DMS 273 treated with DMSO at 0.1 percent for 48 hours (cell line): ENCODE measurements at regions not wholly inside any gene's neighbourhood (a gene's known extent, or its start where the extent isn't known, plus 50 kb on each side); places are given as distances from the start of the nearest gene placed in this dataset.

Source experiments
- DNase-seq: peaks from one replicate; lab custom pipeline; 2025; lab: John Stamatoyannopoulos, UW

DNA sequence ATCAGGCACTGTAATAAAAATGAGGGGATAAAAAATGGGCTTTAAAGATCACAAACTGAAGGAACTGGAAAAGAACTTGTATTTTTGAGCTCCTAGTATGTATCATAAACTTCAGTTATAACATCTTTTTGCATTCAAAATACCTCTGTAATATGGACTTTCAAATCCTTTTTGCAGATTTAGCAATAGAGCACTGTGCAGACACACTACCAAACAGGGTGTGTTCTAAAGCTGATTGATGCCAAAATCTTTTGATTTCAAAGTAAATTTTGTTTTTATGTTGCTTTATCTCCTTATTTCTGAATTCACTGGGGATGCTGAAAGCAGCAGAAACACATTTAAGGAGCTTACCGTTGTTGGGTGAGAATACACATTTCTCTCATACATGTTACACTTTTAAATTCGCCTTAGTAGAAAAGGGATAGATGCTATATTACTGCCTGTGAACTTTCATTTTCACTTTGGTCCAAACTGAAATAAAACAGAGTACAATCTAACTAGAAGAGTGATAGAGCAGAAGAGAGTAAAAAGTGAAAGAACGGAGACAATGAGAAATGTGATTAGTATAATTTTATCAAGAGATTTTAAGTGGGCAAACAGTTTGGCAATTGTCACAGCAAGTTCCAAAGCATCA lies 1126.6 kb downstream of the BRINP3 start:
- no peak for DNase-seq

DNA sequence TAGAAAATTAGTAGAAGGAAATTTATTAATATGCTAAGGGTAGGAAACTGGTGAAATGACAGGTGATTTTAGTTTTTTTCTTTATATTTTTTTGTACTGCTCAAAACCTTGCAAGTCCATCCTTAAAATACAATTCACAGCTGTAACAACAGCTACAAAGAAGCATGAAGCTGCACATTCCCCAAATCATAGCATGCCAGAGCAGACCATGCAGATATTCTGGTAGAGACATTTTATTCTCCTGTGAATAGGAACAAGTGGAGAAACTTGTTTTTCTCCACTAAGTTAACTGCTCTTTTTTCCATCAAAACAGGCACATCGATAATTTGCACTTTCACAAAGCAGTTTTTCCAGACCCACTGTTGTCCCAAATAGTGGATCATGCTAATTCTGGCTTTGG lies 1125.7 kb downstream of the BRINP3 start:
- DNase-seq = no peak

DNA sequence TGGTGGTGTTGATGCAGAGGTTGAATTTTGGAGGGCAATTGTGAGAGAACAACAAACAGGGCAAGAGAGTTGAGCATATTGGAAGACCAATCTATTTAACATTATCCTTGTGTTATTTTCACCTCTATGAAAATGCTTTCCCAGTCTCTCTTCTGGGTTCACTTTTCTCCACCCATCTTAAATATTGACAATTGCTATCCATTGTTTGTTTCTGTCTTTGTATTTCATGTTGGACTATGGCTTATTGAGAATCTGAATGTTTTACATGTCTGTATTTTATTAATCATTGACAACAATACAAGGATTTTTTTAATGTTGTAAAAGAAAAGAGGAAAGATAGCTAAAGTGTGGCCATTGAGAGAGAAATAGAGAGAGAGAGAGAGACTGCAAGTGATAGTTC lies 1121.5 kb downstream of the BRINP3 start:
- DNase-seq = no peak

DNA sequence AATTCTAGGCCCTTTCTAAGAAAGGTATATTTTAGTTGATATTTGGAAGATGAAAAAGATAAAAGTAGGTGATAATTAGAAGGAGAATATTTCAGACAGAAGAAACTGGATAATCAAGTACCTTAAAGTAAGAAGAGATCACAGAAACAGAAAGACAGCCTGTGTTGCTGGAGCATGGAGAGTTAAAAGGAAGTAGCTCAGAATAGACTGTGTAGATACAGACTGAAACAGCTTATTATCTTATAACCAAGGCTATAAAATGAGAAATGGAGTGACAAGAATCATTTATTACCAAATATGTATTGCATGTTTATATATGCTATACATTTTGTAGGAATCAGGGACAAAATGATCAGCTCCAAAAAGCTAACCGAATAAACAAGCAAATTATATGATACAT lies 1120.3 kb downstream of the BRINP3 start:
- no peak for DNase-seq

DNA sequence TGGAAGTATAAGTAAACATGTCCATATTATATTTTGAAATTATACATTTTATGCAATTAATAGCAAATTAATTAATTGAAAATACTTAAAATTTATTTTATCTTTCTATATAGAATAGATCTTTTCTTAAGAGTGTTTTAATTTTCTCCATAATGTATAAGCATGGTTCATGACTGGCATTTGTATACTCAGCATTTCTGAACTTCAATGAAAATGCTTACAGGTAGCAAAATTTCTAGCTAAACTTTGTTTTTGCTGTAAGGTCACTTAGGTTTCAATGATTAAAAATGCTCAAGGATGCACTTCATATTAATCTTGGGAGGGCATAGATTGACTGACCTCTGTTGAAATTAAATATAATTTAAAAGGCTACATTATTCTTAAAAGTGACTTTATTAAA lies 1108.1 kb downstream of the BRINP3 start:
- no peak for DNase-seq

DNA sequence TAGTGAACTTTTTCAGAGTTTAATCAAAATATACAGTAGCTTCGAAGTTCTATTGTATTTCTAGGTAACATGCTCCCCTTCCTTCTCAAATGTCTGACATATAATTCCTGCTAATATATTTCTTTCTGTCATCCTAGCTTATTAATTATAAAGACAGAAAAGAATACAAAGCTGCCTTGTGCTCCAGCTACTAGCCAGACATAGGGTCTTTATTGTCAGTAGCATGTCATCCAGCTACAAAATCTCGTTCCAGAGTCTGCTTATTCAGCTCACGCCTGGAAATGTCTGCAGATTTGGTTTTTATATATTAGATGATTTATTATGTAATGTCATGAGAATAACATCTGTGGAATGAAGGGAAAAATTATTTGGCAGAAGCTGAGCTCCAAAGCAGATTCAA lies 1102.8 kb downstream of the BRINP3 start:
- DNase-seq = no peak

DNA sequence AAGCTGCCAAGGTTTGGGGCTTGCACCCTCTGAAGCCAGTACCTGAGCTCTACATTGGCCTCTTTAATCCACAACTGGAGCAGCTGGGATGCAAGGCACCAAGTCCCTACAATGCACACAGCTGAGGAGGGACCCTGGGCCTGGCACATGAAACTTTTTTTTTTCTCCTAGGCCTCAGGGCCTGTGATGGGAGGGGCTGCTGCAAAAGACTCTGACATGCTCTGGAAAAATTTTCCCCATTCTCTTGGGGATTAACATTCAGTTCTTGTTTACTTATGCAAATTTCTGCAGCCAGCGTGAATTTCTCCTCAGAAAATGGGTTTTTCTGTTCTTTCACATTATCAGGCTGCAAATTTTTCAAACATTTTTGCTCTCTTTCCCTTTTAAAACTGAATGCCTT lies 1072.2 kb downstream of the BRINP3 start:
- DNase-seq = peak; percentile 1

DNA sequence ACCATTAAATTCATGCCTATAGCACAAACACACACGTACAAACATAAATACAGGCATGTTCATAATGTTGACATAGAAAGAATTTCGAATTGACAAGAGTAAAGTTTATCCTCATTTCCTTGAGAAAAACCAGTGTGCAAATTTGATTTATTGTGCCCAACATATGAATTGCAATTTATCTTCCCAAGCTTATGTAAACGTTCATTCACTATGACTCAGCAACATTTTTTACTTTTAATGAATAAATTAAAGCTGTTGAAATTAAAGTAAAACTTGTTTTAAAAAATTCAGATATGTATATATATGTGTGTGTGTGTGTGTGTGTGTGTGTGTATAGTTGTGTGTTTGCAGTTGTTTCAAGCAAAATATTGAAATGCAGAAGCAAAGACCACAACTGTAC lies 1067.9 kb downstream of the BRINP3 start:
- DNase-seq = no peak

DNA sequence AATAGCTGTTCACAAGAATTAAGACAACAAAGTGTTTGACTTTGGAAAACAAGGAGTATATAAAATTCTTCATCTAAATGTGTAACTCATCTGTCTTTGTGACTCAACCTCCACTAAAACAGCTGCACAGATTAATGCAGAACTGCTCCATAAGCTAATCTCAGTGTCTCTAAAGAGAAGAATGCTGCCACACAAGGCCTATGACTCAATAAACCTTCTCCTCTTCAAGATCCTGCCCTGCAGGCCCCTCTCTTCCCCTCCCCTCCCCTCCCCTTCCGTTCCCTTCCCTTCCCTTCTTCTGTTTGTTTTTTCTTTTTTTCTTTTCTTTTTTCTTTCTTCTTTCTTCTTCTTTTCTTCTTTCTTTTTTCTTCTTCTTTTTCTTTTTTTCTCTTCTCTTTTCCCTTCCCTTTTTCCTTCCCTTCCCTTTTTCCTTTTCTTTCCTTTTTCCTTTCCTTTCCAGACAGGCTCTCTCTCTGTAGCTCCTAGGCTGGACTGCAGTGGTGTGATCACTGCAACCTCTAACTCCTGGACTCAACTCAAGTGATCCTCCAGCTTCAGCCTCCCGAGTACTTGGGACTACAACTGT lies 1052.8 kb downstream of the BRINP3 start:
- no peak for DNase-seq

DNA sequence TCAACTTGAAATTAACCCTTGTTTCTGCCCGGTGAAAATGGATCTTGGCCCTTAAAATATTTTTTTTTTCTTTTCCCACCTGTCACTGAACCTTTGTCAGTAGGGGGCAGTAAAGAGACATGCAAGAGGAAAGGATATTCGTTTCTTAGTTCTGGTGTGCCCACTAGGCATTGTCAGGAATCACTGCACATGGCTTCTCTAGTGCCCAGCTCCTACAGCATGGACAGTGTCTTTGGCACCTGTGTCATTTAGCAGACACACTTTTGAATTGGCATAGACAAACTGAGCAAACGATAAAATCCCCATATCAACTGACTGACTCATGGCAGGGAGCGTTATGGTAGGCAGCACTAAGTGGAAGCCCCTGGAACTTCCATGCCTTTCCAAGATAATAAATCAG lies 1048.1 kb downstream of the BRINP3 start:
- no peak for DNase-seq

DNA sequence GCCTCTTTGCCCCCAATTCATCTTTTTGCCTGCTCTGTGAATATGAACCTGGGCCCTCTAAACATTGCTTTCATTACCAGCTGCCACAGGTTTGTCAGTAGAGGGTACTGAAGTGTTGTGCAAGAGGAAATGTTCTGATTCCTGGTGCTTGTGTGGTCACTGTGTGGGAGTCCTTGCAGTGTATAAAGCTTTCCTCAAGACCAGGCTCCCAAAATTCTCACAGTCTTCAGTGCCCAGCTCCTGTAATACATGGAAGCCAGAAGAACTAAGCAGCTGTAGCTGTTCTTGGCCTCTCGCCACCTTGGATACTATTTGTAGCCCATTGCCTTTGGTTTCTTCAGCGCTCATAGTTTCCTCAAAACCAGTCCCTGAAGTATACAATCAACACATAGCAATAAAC lies 1046.2 kb downstream of the BRINP3 start:
- no peak for DNase-seq

DNA sequence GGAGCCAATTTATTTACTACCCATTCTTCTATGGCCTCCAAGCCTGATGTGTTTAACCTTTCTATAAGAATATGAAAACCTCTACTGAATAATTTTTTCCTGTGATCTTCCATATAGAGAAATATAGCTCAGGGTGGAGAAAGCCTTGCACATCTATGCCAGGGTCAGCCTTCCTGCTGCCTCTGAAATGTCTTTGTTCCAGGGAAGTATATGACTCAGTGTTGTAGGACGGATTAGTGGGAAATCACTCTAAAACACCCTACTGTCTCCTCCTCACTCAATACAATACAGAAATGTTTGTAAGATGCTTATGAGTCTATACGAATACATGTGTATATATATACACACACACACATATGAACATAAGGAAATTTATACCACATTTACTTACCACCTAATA lies 1044.9 kb downstream of the BRINP3 start:
- DNase-seq = no peak

DNA sequence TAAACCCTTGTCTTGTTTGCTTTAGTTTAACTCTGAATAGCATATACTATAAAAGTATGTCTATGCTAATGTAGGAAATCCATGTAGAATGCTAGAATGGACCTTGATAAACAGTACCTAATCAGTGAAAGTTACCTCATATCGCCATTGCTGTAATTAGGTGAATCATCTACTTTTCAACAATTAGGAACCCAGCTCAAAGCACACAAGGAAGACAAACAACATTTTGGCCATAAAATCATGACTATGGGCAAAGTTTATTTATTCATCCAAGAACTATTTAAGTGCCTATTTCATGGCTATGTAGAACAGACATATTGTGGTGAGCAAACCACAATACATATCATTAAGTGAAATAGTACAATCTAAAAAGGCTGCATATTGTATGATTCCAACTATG lies 1043.2 kb downstream of the BRINP3 start:
- DNase-seq = no peak

DNA sequence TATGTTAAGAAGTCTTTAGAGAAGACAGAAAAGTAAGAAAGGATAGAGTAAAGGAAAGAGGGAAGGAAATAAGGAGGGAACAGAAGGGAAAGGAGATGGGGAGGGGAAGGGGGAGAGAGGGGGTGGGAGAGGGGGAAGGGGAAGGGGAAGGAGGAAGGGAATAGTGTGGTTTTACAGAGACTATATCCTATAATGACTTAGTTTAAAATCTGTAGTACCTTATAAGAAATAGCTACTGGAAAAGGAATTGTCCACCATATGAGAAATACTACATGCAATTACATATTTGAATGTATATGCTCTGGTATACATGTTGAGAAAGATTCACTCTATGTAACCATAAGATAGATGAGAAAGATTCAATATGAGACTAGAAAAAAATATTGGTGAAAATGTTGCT lies 1042.3 kb downstream of the BRINP3 start:
- DNase-seq = no peak

DNA sequence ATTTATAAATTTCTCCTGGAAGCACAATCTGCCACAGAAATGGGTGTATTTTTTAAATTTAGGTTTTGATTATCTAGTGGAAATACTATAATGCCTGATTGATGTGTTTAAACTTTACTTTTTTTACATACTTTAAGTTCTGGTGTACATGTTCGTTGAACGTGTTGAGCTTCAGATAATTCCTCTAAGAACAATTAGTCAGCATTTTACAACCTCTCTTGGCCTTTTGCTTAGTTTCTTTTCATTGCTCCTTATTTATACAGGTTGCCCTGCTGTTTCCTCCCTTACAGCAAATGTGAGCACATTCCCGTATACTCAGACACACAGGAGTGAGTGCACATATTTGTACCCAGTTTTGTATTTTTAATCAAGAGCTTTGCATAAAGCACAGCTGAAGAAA lies 1038.9 kb downstream of the BRINP3 start:
- no peak for DNase-seq

DNA sequence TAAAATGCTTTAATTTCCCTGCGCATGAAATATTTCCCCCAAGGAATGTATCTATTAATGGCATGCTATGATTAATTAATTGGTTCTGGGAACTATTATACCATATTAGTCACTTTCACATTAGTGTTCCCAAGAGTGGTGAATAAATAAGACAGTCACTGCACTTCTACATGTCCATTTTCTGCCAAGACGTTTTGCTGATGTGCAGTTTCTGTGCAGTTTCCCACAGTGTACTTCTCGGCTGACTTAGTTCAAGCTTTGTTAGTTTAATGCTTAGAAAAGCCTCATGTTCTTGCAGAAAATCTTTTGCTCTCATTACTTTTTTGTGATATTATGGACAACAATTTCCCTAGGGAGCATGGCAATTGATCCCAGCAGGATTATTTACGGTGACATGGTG lies 1014.5 kb downstream of the BRINP3 start:
- no peak for DNase-seq

DNA sequence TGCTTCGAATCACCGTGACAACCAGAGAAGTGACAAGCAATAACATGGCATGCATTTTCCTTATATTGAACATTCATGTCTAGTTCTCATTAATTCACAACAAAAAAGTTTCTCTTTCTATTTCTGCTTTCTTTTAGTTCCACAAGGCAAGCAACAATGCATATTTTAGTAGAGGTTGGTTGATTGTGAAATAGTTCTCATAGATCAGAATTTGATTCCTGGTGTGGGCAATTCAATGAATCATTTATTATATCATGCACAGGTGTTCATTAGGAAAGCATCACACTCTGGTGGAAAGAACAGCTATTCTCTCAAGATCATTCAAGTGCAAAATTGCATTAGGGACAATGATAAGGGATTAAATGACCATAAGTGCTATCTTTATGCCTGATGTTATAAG lies 980.9 kb downstream of the BRINP3 start:
- no peak for DNase-seq

DNA sequence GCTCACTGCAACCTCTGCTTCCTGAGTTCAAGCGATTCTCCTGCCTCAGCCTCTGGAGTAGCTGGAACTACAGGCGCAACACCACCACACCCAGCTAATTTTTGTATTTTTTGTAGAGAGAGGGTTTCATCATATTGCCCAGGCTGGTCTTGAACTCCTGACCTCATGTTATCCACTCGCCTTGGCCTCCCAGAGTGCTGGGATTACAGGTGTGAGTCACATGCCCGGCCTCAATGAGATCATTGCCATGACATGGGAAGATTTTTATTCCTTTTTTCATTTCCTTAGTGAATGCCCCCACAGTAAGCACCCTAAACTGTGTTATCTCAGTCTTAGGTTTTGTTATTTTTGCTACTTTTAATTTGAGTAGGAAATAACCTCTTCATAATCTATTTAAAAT lies 977.9 kb downstream of the BRINP3 start:
- DNase-seq = no peak

DNA sequence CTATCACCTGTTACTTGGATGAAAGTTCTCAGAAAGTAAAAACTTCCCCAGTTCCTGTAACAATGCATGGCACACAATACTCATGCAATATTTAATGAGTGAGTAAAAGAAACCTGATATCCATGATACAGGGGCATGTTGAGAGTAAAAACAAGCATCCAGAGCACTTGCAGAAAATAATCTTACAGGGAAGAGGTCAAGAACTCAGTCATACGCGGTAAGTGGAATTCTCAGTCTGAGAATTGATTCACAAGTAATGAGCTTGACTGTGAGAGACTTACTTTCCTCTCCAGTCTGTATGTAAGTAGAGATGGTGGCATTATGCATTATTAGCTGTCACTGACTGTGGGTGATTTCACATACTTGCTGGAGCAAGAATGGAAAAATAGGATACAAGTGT lies 976.9 kb downstream of the BRINP3 start:
- DNase-seq = no peak

DNA sequence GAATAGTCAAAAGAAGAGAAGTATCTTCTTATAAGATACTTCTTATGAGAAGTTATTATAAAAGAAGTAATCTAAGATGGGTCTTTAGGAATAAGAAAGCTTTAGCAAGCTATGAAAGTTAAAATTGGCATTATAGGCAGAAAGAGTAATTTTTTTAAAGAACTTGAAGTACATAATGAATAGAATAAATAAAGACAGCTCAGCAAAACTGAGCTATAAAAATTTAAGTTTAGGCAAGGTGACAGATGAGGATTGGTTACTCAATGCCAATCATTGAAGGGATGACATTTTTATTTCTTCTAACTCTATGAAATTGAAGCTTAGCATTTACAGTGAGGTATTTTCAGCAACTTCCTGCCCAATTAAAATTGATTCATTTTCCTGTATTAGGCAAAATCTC lies 966.8 kb downstream of the BRINP3 start:
- no peak for DNase-seq

DNA sequence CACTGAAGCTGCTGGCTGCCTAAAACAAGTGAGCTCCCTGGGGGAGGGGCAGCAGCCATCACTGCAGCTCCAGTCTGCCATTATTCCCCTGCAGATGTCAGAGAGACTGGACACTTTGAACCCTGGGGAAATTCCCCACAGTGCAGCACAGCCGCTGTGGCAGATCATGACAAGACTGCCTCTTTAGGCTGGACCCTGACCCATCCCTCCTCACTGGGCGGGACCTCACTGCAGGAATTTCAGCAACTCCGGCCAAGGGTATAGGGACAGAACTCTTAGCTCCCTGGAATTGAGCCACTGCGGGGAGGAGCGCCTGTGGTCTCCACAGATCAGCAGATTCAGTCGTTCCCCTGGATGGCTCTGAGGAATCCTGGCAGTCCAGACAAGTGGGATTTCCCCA lies 964.6 kb downstream of the BRINP3 start:
- no peak for DNase-seq

DNA sequence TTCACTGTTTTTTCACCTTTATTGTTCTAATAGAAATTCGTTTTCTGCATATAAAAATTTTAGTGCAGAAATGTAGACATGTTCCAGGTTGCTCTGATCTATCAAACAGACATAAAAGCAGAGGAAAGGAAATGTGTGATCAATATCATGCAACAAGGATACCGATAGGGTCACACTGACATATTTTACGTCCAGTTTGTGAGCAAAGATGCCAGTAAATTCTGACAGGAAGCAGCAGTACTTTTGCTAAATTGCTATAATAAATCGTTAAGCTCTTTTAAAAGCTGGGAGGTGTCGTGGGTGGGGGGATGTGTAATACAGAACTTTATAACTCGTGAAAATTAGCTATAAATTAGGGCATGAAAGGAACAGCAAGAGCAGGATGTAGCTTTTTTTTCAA lies 955.2 kb downstream of the BRINP3 start:
- DNase-seq = no peak

DNA sequence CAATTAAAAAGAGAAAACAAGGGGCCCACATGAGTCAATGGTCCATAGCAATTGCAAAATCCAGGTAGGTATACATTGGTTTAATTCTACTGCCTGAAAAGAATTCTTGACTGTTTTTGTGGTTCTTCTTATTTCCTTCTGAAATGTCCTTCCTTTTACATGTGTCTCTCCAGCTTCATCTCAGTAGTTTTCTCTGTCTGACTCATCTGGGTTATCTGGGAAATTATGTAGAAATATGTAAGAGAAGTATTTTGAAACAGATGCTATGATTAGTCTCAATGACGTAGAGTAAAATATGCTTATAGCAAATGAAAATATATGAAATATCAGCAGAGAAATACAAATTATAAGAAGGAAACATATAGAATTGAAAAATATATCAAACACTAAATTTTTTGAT lies 953.2 kb downstream of the BRINP3 start:
- DNase-seq = no peak

DNA sequence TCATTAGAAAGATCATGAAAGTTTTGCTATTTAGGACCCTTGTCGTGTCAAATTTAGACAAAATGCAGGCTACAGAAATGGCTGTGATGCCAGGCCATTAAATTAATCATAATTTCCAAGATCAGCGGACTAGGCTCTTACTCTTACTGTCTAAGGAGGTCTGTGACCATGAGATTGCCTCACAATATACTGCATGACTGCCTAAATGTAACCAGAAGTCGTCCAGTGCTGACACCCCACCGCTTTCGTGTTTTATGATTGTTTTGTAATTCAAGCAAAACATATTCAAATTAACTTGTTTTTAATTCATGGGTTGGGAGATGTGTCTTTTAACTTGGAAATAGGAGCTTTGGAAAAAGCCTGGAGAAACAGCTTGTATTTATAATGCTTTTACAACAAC lies 947.5 kb downstream of the BRINP3 start:
- no peak for DNase-seq

DNA sequence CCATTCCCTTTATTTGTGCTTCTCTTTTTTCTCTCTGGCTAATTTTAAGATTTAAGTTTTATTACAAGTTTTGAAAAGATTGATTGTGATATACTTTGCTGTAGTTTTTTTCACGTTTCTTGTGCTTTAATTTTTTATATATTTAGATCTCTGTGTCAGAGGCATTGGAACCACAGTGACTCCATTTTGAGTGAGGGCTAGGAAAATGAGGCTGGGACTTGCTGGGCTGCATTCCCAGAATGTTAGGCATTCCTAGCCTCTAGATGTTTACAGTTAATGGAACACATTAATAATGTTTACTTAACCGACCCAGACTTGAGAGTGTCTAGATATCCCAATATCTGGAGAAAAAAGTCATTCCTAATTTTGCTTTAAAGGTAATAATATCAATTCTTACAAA lies 939.4 kb downstream of the BRINP3 start:
- no peak for DNase-seq
